ENCODE measurements at regions not wholly inside any gene's neighbourhood (a gene's known extent, or its start where the extent isn't known, plus 50 kb on each side); places are given as distances from the start of the nearest gene placed in this dataset.
A peak's percentile ranks its signal among the peaks of the same experiment; 100 is the strongest.

DNA sequence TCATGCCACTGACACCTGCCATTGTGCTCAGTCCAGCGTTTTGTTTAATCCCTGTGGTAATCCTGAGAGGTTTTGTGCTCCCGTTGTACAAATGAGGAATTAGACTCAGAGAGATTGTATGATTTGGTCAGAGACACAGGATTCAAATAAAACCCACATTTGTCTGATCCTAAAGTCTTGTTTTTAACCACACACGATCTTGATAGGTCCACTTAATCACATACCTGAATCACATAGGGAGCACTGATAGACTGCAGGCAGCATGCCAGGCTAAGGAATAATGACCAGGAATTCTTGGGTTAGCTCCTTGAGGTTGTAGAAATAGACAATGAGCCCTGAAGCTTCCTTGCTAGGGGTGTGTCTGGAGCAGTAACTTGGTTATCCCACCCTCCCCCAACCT lies 202.6 kb upstream of the RGS6 start:
- DNase-seq: no peak

DNA sequence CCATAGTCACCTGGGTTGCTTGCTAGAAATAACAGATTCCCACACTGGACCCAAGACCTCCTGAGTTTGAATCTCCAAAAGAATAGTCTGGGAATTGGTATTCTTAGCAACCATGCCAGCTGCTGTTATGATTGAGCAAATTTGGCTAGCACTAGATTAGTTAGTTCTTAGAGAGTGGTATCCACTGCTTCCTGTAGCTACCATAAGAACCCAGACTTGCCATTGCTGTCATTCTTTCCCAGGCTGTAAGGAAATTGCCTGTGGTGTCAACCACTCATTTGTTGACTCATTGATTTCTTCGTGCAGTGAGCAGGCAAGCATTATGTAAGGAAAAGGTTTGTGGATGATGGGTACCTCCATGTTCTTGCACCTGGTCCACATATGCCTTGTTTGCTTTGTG lies 201.8 kb upstream of the RGS6 start:
- DNase-seq: no peak

DNA sequence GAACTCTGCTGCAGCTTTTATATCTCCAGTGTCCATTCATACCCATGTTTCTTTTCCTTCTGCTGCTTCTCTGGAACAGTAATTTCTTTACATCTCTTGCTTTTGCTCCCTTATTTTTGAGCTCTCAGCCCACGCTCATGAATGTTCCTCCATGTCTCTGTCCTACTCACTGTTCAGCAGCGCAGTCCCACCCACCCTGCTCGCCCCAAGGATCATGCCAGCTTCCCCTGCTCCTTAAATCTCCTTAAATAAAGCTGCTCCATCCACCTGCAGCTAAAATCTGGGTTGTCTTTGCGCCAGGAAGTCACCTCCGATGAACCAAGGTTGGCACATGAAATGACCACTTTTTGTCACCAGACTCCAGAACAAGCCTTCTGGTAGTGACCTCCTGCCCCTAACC lies 201.1 kb upstream of the RGS6 start:
- no peak for DNase-seq

DNA sequence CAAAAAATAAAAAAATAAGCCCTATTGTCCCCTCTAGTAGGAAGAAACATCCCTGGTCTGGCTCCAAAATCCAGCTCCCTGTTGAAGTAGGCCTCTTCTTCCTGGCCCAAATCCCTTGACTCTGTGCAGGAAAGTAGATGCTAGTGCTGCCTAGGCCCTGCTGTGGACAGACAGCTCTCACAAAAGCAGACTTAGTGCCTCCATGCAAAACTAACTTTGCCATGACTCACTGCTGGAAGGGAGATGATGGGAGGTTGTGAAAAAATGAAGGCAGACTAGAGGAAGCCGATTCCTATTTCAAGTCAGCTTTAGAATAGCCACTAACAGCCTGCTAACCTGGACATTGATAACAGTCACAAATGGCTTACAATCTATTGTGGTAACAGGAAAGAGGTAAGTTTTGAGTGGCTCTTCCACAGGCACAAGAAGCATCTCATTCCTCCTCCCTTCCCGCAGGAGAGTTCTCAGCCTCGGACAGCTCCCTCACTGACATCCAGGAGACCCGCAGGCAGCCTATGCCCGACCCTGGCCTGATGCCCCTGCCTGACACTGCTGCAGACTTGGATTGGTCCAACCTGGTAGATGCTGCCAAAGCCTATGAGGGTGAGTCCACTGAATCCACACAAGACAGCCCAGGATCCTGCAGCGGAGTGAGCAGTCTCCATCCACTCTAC lies 198.9 kb upstream of the RGS6 start:
- no peak for DNase-seq

DNA sequence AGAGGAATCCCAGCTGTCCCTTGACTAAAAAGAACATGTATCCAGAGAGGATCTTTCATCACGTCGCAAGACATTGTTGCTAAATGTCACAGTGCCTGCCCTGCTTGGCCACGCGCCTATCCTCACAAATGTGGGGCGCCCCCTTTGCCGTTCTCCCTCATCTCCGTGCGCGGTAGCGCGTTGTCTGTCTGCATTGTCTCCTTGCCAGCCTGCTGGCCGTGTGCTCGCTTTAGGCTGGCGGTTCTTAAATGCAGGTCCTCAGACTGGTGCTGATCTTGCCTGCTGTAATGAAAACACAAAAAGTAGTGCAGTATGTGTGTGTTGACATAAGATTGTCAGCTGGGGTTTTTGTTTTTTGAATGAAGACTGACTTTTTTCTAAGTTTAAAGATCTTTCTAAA lies 198.2 kb upstream of the RGS6 start:
- no peak for DNase-seq

DNA sequence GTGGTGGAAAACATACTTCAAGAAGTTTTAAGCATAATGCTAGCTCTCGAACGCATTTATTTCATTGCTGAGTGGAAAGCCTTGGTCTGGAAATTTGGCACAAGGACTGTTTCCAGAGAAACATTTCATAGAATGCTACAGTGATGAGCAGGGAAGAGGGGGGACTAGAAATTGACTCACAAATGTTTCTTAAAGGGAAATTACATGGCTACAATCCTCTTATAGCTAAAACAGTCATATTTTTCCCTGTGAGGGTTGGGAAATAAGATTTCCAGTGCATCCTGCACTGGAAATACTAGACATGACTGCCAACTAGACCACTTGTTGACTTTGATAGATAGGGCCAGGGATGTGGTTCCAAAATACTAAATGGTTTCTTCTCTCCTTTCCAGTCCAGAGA lies 197.3 kb upstream of the RGS6 start:
- DNase-seq: no peak

DNA sequence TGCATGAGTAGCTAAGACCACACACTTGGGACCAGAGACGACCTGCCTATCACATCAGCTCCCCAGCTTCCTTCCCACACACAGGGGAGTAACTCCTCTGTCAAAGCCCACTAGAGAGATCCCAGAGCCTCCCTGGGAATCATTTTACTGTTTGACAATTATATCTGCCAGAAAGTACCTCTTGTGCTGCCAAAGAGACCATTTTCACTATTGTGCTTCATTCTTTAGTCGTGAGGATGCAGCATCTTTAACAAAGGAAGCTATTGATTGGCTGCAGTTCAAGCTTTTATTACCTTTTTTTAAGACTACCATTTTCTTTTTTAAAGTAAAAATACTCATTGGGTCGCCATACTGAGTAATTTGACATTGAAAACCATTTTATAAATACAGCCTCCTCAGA lies 194.5 kb upstream of the RGS6 start:
- no peak for DNase-seq

DNA sequence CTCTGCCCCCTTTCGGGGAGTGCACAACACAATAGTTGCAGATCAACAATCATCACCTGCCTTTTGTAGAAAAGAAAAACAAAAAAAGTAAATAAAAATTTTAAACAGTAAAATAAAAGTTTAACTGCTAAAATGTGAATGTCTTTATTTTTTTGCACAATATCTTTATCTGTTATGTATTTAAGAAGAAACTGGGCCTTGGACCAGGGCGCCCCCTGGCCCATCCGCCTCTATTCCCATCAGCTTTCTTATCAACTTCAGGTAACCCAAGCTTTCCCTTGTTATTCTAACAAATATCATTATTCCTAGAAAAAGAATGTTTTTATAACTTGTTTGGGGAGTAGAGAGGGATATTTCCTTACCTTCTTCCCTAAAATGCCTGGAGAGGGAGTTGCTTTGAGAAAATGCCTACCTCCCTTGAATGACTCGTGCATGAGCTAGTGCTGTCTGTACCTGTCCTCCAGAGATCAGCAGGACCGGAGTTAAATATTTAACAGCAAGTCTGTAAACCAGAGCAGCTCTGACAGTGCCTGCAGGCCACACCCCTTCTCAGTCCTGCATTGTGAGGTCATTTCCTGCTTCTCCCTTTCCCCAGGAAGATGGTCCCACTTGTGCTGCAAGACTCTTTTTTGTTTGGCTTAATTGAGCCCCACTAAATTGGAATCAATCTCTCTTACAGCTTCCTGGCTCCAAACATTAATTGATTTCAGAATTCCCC lies 192.8 kb upstream of the RGS6 start:
- DNase-seq: no peak

DNA sequence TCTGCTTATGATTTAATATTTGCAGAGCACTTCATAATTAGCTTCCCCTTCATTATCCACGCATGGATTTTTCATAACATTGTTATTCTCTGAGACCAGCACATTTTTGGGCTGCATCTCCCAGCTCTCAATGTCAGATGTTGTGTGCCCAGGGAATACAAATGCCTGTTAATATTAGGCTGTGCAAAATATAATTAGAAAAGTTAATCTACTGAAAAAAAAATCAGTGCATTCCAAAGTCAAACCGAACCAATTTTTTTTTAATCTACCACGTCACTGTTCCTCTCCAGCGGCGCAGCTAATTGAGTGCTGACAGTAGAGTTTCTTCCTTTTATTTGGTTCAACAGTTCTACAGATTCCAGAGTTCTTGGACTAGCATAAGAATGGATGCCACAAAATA lies 191.0 kb upstream of the RGS6 start:
- DNase-seq: no peak

DNA sequence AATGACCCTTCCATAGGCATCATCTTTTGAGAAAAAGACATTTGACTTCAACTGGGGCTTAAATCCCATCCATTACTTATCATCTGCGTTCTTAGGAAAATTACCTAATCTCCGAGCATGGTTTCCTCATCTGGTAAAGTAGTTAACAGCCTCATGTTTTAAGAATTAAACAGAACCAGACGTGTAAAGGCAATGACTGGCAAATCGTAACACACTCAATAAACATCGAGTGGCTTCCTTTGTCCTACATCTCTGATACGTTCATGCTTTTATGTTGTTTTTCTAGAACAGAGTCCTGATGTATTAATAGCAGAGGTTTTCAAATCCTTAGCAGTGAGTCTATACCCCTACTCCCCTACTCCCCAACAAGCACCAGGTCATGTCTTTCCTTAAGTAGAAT lies 189.7 kb upstream of the RGS6 start:
- DNase-seq: no peak

DNA sequence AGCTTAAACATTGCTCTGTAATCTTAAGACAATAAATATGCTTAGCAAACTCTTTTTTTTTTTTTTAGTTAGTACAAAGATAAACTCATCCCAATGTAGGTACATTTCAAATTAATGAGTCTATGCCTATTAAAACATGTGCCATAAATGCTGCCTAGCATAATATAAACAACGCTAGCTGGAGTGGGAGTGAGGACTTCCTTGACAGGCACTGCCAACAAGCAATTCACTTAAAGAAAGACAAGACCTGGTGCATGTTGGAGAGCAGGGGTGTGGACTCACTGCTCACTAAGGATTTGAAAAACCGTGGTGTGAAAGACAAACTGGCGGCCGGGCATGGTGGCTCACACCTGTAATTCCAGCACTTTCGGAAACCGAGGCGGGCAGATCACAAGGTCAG lies 187.2 kb upstream of the RGS6 start:
- DNase-seq: no peak

DNA sequence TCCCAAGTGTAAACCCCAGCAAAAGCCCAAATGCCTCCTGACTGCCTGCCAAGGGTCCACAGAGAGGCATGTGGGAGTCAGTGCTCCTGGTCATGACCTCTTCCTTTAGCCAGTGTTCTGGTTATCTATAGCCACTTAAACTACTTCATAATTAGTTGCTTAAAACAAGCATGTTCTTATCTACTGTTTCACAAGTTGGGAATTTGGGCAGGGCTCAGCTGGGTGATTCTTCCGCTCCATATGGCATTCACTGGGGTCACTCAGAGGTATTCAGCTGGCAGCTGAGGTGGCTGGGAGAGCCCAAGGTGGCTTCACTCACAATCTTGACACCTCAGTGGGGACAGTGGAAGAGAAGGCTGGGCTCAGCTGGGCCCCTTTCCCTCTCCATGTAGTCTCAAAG lies 184.0 kb upstream of the RGS6 start:
- no peak for DNase-seq

DNA sequence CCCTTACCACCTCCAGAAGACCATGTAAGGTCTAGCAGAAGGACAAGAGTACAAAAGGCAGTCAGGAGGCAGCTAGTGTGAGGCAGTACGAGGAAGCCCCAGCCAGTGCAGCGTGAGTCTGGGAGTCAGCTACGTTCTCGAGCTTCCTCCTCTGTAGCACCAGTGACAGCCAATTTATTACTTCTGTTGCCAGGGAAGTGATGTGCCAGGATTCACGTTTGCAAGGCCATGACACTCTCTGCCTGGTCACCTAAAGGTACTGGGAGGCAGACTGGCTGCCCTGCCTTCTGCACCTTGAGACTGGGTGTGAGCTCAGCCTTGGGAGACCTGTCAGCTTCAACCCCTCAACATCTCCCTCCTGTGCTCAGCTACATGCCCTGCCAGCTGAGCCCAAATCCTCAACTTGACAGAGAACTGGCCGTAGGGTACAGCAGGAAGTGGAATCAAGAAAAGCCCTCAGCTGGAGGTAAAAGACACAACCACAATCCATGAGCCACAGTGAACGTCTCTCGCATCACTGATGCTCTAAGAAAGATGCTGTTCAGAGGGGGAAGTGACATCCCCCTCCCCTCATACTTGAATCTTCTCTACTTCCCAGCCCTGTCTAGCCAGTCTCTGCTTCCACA lies 182.5 kb upstream of the RGS6 start:
- no peak for DNase-seq

DNA sequence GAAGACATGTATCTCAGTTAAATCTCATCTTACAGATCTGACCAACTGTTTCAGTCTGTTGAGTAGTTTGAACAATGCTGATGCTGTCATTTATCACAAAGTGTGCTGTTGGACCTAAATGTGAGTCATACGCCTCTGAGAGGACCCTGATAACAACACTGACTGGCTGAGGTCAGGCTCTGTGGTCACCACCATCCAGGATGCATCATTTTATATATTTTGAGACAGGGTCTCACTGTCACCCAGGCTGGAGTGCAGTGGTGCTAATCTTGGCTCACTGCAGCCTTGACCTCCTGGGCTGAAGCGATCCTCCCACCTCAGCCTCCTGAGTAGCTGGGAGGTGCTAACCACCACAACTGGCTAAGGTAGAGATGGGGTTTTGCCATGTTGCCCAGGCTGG lies 181.0 kb upstream of the RGS6 start:
- DNase-seq: no peak

DNA sequence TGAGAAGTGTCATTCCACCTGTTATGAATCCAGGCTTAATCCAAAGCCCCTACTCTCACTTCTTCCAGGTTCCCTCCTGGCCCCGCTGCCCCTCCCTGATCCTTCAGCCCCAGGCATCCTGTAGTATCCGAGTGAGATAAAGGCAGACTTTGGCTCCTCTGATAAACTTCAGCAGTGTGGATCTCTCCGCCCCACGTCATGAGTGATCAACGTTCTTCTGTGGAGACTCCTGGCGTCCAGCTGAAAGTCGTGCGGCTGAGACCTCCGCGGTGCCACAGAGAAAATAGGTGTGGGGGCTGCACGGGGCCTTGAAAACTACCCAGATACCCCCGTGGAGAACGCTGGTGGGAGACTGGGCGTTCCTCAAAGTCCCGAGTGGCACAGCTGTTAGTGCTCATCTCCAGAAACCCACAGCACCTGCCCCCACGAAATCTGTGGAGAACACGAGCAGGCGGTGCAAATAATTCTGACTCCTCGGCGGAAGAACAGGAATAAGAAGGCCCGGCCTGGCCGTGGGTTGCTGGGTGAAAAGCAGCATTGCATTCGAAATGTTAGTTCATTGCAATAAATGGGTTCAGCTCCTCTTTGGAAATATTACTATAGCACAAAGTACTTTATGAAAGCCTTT lies 180.0 kb upstream of the RGS6 start:
- DNase-seq: no peak

DNA sequence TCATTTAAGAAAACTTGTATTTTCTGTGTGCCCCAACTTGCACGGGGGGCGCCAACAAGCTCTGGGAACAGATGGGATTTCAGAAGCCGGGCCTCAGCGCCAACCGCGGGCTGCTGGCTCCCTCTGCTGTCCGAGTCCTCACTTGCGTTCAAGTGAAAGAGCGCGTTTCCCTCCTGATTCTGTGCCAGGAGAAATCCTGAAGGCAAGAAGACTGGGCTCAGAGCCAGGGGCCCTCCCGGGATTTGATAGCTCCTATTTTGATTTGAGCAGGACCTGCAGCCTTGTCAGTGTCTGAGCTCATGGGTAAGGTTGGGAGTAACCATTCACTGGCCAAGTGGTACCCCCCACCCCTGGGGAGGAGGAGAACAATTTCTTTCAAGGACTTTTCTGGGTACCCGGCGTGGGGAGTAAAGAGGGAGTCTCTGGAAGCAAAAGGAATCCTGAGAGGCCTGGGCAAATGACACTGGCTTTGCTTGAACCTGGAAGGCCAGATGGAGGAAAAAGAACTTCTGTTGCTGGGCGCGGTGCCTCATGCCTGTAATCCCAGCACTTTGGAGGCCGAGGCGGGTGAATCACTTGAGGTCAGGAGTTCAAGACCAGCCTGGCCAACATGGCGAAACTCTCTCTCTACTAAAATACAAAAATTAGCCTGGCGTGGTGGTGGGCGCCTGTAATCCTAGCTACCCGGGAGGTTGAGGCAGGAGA lies 179.0 kb upstream of the RGS6 start:
- peak; percentile 66 for DNase-seq

DNA sequence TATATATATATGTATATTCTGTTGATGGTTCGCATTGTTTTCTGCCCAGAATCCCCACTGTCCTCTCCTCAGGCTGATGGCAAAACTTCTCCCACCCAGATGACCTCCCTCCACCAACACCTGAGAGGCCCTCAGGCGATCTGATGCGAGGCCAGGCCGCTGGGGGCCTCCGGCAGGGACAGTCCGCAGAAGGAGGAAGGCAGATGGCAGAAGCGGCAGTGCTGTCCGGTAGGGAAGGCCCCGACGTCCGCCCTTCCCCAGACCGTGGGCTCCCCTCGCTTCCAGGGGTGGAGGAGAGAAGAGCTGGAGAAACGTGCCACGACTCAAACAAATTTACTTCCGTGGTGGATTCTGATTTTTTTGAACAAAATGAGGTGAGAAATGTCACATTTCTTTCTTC lies 178.3 kb upstream of the RGS6 start:
- DNase-seq: no peak

DNA sequence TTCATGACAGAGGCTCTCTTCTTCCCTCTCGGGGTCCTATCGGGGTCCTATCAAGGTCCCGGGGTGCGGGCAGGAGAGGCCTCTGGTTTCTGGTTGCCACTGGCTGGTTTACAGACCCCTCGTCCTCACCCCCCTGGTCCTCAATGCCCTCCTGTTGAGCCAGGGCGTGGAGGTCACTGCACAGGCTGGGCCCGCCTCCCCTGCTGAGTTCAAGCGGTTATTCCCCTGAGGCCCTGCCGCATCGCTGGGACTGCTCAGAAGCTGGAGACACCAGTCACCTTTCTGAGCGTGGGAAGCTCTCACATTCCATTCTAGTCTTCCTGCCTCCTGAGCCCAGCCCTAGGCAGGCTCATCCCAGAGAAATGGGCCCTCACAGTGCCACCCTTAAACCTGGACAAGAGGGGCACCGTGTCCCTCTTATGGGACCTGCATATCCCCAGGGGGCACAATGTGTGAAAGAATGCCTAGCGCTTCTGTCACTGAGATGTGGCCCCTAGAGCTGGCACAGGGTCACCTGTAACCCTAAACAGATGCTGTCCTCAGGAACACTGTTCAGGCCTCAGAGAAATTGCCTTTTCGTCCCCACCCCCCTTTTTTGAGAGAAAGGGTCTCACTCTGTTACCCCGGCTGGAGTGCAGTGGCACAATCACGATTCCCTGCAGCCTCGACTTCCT lies 177.7 kb upstream of the RGS6 start:
- DNase-seq: no peak

DNA sequence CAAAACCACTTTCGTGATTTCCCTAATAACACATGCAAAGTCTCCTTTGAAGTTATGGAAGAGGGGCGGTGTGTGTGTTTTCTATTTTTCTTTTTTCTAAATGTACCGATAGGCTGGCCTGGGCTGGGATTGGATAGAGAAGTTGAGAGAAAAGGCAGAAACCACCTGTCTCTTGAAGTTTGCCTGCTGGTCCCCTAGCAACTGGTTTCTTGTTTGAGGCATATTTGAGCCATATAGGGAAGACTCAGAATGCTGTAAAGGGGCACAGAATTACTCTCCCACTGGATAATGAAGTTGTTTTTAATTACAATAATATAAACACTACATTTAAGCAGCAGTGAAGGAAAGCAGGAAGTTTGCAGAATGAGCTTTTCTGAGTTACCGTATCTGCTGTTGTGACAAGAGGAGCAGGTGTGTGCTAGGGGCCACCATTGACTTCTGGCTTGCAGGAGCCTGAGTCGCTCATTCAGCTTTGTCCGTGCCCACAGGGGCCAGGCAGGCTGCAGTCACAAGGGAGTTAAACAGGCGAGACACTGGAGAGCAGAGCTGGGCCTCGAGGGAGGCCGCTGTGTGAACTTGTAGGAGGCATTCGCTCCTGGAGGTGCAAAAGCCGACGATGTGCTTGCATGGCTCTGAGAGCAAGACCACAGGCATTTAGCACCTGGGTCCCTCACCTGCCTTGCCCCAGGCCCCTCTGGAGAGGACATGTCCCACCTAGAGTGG lies 173.8 kb upstream of the RGS6 start:
- no peak for DNase-seq

DNA sequence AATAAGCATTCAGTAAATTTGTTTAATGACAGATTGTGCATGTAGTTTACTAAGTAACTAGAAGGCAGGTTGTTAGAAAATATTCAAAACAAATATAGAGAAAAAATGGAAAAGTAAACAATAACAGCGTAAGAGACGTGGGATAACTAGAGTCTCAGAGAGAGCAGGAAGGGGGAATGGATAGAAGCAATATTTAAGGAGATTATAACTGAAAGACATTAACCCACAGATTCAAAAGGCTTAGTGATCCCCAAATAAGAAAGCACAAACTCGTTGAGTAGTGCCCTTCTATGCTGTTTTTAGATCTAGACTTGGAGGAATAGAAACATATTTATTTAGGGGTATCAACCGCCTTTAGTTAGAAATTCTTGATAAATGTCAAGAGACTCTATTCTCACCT lies 169.7 kb upstream of the RGS6 start:
- no peak for DNase-seq

DNA sequence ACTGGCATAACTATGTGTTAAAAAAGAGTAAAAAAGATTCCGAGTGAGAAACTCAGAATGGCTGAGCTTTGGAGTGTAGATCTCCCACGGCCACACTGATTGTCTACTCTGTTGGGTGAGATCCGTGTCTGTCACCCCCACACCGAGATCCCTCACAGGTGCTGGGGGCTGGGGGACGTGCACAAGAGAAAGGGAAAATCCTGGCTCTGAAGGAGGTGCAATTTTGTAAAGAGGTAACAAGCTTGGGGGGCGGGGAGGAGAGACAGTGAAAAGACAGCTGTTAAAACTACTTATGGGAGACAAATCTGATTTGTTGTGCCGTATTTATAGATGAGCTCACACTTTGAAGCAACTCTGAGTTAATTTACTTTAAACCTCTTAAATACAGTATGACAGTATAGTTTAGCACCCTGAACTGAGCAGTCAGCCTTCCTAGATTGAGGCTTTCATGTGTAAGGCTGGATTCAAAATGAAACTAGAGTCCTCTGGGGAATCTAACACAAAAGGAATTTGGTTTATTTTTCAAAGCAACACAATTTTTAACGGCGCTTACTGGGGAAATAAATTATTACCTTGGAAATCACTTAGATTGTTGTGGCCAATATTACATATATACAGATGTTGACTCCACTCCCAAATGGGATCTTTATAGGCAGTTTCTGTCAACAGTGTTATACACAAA lies 167.4 kb upstream of the RGS6 start:
- DNase-seq: no peak

DNA sequence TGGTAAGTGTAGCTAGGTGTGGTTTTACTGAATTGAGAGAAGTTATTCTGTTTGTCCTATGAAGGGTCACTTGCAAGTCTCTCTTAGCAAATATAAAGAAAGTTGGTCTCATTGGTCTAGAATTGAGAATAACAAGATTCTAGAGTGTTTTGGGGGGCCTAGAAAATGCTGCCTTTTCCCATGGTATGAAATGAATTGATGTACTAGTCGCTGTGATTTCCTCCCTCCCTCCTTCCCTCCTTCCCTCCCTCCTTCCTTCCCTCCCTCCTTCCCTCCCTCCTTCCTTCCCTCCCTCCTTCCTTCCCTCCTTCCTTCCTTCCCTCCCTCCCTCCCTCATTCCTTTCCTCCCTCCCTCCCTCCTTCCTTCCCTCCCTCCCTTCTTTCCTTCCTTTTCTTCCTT lies 166.7 kb upstream of the RGS6 start:
- no peak for DNase-seq

Data from activated gamma-delta T cell treated with Interleukin-2 at 50 U/mL for 16 hours (primary cell).